22Rv1 (cell line): ENCODE measurements at regions not wholly inside any gene's neighbourhood (a gene's known extent, or its start where the extent isn't known, plus 50 kb on each side); places are given as distances from the start of the nearest gene placed in this dataset.

Experiments
- ZFX ChIP-seq: fragments of 450-650 bp; IDR thresholded peaks from 2 replicates; pipeline ENCODE4 v1.6.1; 2017; ENCODE audit warnings: antibody characterized with exemption, borderline replicate concordance
- TF ChIP-seq, protein P1 (sequence below): fragments of 450-650 bp; IDR thresholded peaks from 2 replicates; pipeline ENCODE4 v1.5.1; 2017; ENCODE audit warnings: mild to moderate bottlenecking

GRCh38 chr2:142781146-142781545 lies 96.3 kb upstream of the KYNU start:
- TF ChIP-seq, protein P1, sequence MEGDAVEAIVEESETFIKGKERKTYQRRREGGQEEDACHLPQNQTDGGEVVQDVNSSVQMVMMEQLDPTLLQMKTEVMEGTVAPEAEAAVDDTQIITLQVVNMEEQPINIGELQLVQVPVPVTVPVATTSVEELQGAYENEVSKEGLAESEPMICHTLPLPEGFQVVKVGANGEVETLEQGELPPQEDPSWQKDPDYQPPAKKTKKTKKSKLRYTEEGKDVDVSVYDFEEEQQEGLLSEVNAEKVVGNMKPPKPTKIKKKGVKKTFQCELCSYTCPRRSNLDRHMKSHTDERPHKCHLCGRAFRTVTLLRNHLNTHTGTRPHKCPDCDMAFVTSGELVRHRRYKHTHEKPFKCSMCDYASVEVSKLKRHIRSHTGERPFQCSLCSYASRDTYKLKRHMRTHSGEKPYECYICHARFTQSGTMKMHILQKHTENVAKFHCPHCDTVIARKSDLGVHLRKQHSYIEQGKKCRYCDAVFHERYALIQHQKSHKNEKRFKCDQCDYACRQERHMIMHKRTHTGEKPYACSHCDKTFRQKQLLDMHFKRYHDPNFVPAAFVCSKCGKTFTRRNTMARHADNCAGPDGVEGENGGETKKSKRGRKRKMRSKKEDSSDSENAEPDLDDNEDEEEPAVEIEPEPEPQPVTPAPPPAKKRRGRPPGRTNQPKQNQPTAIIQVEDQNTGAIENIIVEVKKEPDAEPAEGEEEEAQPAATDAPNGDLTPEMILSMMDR = no peak
- TF ChIP-seq ZFX = no peak
